ENCODE measurements at regions not wholly inside any gene's neighbourhood (a gene's known extent, or its start where the extent isn't known, plus 50 kb on each side); places are given as distances from the start of the nearest gene placed in this dataset.
A peak's percentile ranks its signal among the peaks of the same experiment; 100 is the strongest.

DNA sequence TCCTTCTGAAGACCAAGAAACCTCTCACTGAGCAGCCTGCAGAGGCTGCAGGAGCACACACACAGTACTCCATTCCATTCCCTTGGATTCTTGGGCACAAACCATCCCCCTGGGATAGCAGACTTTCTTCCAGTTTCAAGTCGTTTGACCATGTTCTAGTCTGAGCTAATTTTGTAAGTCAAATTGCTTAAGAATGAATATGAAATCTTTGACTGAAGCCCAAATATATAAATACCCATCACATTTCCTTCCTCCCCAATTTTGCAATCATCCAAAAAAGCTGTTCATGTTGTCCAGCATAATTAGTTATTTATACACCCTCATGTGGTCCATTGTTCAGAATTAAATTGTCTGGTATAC is 231.2 kb upstream of the TPRG1 start:
- Histone ChIP-seq H3K9me3 (ENCODE audit: insufficient read depth, low read depth, low read length) (peaks cover 1% of the 10 kb centered on the region), H3K79me1 (ENCODE audit: low read length) (no peaks in the 10 kb centered on the region), H3K4me3 (ENCODE audit: low read depth, low read length) (no peak overlapping the region), H3K23ac (ENCODE audit: low read length) (no peak overlapping the region), H2BK120ac (ENCODE audit: insufficient read depth, low read length, poor library complexity) (no peak overlapping the region), H2BK12ac (ENCODE audit: low read length) (no peak overlapping the region), H3K27ac (ENCODE audit: low read depth, low read length) (no peak overlapping the region), H2AK5ac (ENCODE audit: low read length) (no peak overlapping the region), H3K4ac (ENCODE audit: low read depth, low read length) (no peak overlapping the region), H2BK5ac (ENCODE audit: low read depth, low read length, poor library complexity) (no peak overlapping the region), H3K9ac (ENCODE audit: low read length) (no peak overlapping the region), H3K14ac (ENCODE audit: low read length) (no peak overlapping the region), H4K8ac (ENCODE audit: low read depth, low read length) (no peak overlapping the region), H3K36me3 (ENCODE audit: control insufficient read depth in 1 of 2, insufficient read depth in 2 of 2, low read length in 2 of 2) (no peaks in the 10 kb centered on the region), H3K79me2 (ENCODE audit: control insufficient read depth, insufficient read depth, low read length, poor library complexity) (no peaks in the 10 kb centered on the region), H4K12ac (ENCODE audit: low read depth, low read length) (no peak overlapping the region), H2AFZ (ENCODE audit: insufficient read depth, low read length, poor library complexity) (no peak overlapping the region), H3K4me1 (ENCODE audit: control insufficient read depth in 1 of 2, insufficient read depth in 2 of 2, low read length in 2 of 2) (peaks cover 3 to 11% of the 10 kb centered on the region in 2 experiments), H4K91ac (ENCODE audit: low read depth, low read length) (no peak overlapping the region), H3K18ac (ENCODE audit: low read length) (no peak overlapping the region), H3K4me2 (ENCODE audit: low read length) (no peak overlapping the region), H3K27me3 (ENCODE audit: insufficient read depth, low read length) (no peaks in the 10 kb centered on the region)
- no peak for DNase-seq
- WGBS (ENCODE audit: extremely low coverage, insufficient coverage, insufficient read length), result no CpG with 5 or more reads among the region's 1 CpG

DNA sequence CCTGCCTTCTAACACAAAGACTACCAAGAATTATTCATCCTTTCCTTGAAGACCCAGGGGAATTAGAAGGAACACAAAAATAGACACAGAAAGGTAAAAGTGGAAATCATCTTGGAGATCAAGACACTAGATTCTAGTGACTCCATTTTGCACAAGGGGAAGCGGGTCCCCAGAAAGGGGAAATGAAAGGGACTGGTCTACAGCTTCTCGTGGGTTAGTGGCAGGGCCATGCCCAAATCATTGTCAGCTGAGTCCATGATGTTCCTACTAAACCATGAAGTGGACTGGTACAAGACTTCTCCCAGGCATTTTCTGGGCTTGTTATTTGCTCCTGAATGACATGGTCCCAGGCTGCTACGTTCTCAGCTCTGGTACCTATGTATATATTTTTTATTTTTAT is 230.7 kb upstream of the TPRG1 start:
- Histone ChIP-seq H4K8ac (ENCODE audit: low read depth, low read length) (no peak overlapping the region), H3K27me3 (ENCODE audit: insufficient read depth, low read length) (no peaks in the 10 kb centered on the region), H4K12ac (ENCODE audit: low read depth, low read length) (no peak overlapping the region), H3K9me3 (ENCODE audit: insufficient read depth, low read depth, low read length) (peaks cover 1% of the 10 kb centered on the region), H2BK5ac (ENCODE audit: low read depth, low read length, poor library complexity) (no peak overlapping the region), H3K4me1 (ENCODE audit: control insufficient read depth in 1 of 2, insufficient read depth in 2 of 2, low read length in 2 of 2) (peaks cover 3 to 11% of the 10 kb centered on the region in 2 experiments), H2BK12ac (ENCODE audit: low read length) (no peak overlapping the region), H2AFZ (ENCODE audit: insufficient read depth, low read length, poor library complexity) (no peak overlapping the region), H3K9ac (ENCODE audit: low read length) (no peak overlapping the region), H3K27ac (ENCODE audit: low read depth, low read length) (no peak overlapping the region), H3K79me2 (ENCODE audit: control insufficient read depth, insufficient read depth, low read length, poor library complexity) (no peaks in the 10 kb centered on the region), H3K4ac (ENCODE audit: low read depth, low read length) (no peak overlapping the region), H4K91ac (ENCODE audit: low read depth, low read length) (no peak overlapping the region), H2BK120ac (ENCODE audit: insufficient read depth, low read length, poor library complexity) (no peak overlapping the region), H3K36me3 (ENCODE audit: control insufficient read depth in 1 of 2, insufficient read depth in 2 of 2, low read length in 2 of 2) (no peaks in the 10 kb centered on the region), H3K14ac (ENCODE audit: low read length) (no peak overlapping the region), H3K18ac (ENCODE audit: low read length) (no peak overlapping the region), H3K79me1 (ENCODE audit: low read length) (no peaks in the 10 kb centered on the region), H3K4me2 (ENCODE audit: low read length) (no peak overlapping the region), H3K4me3 (ENCODE audit: low read depth, low read length) (no peak overlapping the region), H3K23ac (ENCODE audit: low read length) (no peak overlapping the region), H2AK5ac (ENCODE audit: low read length) (no peak overlapping the region)
- peak in 1 of 2 donors; percentile 33 for DNase-seq
- no CpG with 5 or more reads among the region's 3 CpGs for WGBS (ENCODE audit: extremely low coverage, insufficient coverage, insufficient read length)

DNA sequence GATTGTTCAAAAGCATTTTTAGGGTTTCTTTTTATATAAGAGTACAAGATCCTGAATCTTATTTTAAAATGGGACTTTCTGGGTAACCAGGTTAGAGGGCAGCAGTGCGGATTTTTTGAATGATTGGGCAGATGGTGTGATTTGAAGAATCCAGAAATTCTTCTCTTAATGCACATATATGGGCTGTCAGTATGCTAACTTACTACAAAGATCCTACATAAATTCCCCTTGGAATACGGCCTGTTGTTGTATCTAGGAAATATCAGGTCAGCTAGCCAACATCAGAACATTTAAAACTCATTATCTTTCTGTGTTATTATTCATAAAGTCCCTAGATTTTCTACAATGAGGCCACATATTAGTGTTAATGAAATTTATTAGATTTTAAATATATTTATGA is 229.6 kb upstream of the TPRG1 start:
- no peaks in the 10 kb centered on the region for H3K79me1 ChIP-seq (ENCODE audit: low read length)
- no peak overlapping the region for H4K12ac ChIP-seq (ENCODE audit: low read depth, low read length)
- H3K27me3 ChIP-seq (ENCODE audit: insufficient read depth, low read length), result no peaks in the 10 kb centered on the region
- no peak overlapping the region for H2AFZ ChIP-seq (ENCODE audit: insufficient read depth, low read length, poor library complexity)
- no peak overlapping the region for H2AK5ac ChIP-seq (ENCODE audit: low read length)
- H3K4ac ChIP-seq (ENCODE audit: low read depth, low read length), result no peak overlapping the region
- no peak overlapping the region for H3K4me2 ChIP-seq (ENCODE audit: low read length)
- no peaks in the 10 kb centered on the region for H3K79me2 ChIP-seq (ENCODE audit: control insufficient read depth, insufficient read depth, low read length, poor library complexity)
- no peak overlapping the region for H3K27ac ChIP-seq (ENCODE audit: low read depth, low read length)
- H3K4me1 ChIP-seq (ENCODE audit: control insufficient read depth in 1 of 2, insufficient read depth in 2 of 2, low read length in 2 of 2), result peaks cover 3 to 10% of the 10 kb centered on the region in 2 experiments
- no peak overlapping the region for H3K23ac ChIP-seq (ENCODE audit: low read length)
- H3K4me3 ChIP-seq (ENCODE audit: low read depth, low read length), result no peak overlapping the region
- no peak overlapping the region for H4K91ac ChIP-seq (ENCODE audit: low read depth, low read length)
- WGBS (ENCODE audit: extremely low coverage, insufficient coverage, insufficient read length), result no CpG with 5 or more reads among the region's 2 CpGs
- H2BK120ac ChIP-seq (ENCODE audit: insufficient read depth, low read length, poor library complexity), result no peak overlapping the region
- H3K9me3 ChIP-seq (ENCODE audit: insufficient read depth, low read depth, low read length), result peaks cover 1% of the 10 kb centered on the region
- no peak overlapping the region for H3K9ac ChIP-seq (ENCODE audit: low read length)
- H3K36me3 ChIP-seq (ENCODE audit: control insufficient read depth in 1 of 2, insufficient read depth in 2 of 2, low read length in 2 of 2), result no peaks in the 10 kb centered on the region
- no peak overlapping the region for H2BK5ac ChIP-seq (ENCODE audit: low read depth, low read length, poor library complexity)
- DNase-seq, result peak in 1 of 2 donors; percentile 61
- no peak overlapping the region for H4K8ac ChIP-seq (ENCODE audit: low read depth, low read length)
- no peak overlapping the region for H3K18ac ChIP-seq (ENCODE audit: low read length)
- H2BK12ac ChIP-seq (ENCODE audit: low read length), result no peak overlapping the region
- H3K14ac ChIP-seq (ENCODE audit: low read length), result no peak overlapping the region

DNA sequence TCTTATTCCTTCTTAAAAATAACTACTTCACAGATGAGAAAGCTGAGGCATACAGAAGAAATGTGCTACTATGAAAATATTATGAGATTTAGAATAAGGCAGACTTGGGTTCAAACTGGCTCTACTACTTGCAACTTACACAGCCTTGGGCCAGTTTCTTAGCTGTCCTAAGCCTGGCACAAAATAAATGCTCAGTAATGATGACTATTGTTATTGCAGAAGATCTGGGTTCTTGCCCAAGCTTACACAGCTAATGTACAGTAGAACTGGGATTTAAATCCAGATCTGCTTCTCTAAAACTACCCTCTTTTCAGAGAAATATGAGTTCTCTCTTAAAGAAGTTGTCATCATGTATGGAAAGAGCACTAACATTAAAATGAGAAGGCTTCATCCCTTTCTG is 228.2 kb upstream of the TPRG1 start:
- Histone ChIP-seq H2BK120ac (ENCODE audit: insufficient read depth, low read length, poor library complexity) (no peak overlapping the region), H3K14ac (ENCODE audit: low read length) (no peak overlapping the region), H3K27ac (ENCODE audit: low read depth, low read length) (no peak overlapping the region), H3K79me1 (ENCODE audit: low read length) (peaks cover 6% of the 10 kb centered on the region), H3K23ac (ENCODE audit: low read length) (no peak overlapping the region), H2AK5ac (ENCODE audit: low read length) (no peak overlapping the region), H4K12ac (ENCODE audit: low read depth, low read length) (no peak overlapping the region), H3K79me2 (ENCODE audit: control insufficient read depth, insufficient read depth, low read length, poor library complexity) (no peaks in the 10 kb centered on the region), H3K9ac (ENCODE audit: low read length) (no peak overlapping the region), H3K27me3 (ENCODE audit: insufficient read depth, low read length) (no peaks in the 10 kb centered on the region), H3K36me3 (ENCODE audit: control insufficient read depth in 1 of 2, insufficient read depth in 2 of 2, low read length in 2 of 2) (no peaks in the 10 kb centered on the region), H2AFZ (ENCODE audit: insufficient read depth, low read length, poor library complexity) (no peak overlapping the region), H2BK12ac (ENCODE audit: low read length) (no peak overlapping the region), H4K91ac (ENCODE audit: low read depth, low read length) (no peak overlapping the region), H3K9me3 (ENCODE audit: insufficient read depth, low read depth, low read length) (peaks cover 1% of the 10 kb centered on the region), H3K4me1 (ENCODE audit: control insufficient read depth in 1 of 2, insufficient read depth in 2 of 2, low read length in 2 of 2) (peaks cover 9 to 10% of the 10 kb centered on the region in 2 experiments), H3K4me3 (ENCODE audit: low read depth, low read length) (no peak overlapping the region), H3K4me2 (ENCODE audit: low read length) (no peak overlapping the region), H4K8ac (ENCODE audit: low read depth, low read length) (no peak overlapping the region), H3K4ac (ENCODE audit: low read depth, low read length) (no peak overlapping the region), H3K18ac (ENCODE audit: low read length) (no peak overlapping the region), H2BK5ac (ENCODE audit: low read depth, low read length, poor library complexity) (no peak overlapping the region)
- DNase-seq, result no peak
